ENCODE measurements at regions not wholly inside any gene's neighbourhood (a gene's known extent, or its start where the extent isn't known, plus 50 kb on each side); places are given as distances from the start of the nearest gene placed in this dataset.

- TF ChIP-seq, protein P1, sequence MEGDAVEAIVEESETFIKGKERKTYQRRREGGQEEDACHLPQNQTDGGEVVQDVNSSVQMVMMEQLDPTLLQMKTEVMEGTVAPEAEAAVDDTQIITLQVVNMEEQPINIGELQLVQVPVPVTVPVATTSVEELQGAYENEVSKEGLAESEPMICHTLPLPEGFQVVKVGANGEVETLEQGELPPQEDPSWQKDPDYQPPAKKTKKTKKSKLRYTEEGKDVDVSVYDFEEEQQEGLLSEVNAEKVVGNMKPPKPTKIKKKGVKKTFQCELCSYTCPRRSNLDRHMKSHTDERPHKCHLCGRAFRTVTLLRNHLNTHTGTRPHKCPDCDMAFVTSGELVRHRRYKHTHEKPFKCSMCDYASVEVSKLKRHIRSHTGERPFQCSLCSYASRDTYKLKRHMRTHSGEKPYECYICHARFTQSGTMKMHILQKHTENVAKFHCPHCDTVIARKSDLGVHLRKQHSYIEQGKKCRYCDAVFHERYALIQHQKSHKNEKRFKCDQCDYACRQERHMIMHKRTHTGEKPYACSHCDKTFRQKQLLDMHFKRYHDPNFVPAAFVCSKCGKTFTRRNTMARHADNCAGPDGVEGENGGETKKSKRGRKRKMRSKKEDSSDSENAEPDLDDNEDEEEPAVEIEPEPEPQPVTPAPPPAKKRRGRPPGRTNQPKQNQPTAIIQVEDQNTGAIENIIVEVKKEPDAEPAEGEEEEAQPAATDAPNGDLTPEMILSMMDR (IDR thresholded peaks at IDR 0.05; ENCODE audit: low read length): no peak
- TF ChIP-seq EZH2 (IDR thresholded peaks at IDR 0.05; ENCODE audit: borderline replicate concordance, low read length): no peak
Observed at GRCh38 chr2:117492209-117492851, 322.2 kb upstream of the DDX18 start.
